ENCODE measurements at regions not wholly inside any gene's neighbourhood (a gene's known extent, or its start where the extent isn't known, plus 50 kb on each side); places are given as distances from the start of the nearest gene placed in this dataset.

GRCh38 chr18:73249030-73249429 is 381.2 kb upstream of the NETO1 start:
- no peak for DNase-seq (ENCODE audit: low read depth)
- TF ChIP-seq CTCF (IDR thresholded peaks at IDR 0.05; ENCODE audit: control insufficient read depth, insufficient read depth, low read depth, low read length, missing control alignments) = no peak
- H3K4me3 ChIP-seq (ENCODE audit: control insufficient read depth, low read depth, low read length) = no peak overlapping the region

- H3K4me3 ChIP-seq (ENCODE audit: control insufficient read depth, low read depth, low read length) = no peak overlapping the region
- TF ChIP-seq CTCF (IDR thresholded peaks at IDR 0.05; ENCODE audit: control insufficient read depth, insufficient read depth, low read depth, low read length, missing control alignments) = no peak
- DNase-seq (ENCODE audit: low read depth) = no peak
Observed at GRCh38 chr18:73246763-73247162, 379.0 kb upstream of the NETO1 start.

- no peak for TF ChIP-seq CTCF (IDR thresholded peaks at IDR 0.05; ENCODE audit: control insufficient read depth, insufficient read depth, low read depth, low read length, missing control alignments)
- H3K4me3 ChIP-seq (ENCODE audit: control insufficient read depth, low read depth, low read length) = no peak overlapping the region
- DNase-seq (ENCODE audit: low read depth) = no peak
Observed at GRCh38 chr18:73245345-73245744, 377.6 kb upstream of the NETO1 start.

- no peak for TF ChIP-seq CTCF (IDR thresholded peaks at IDR 0.05; ENCODE audit: control insufficient read depth, insufficient read depth, low read depth, low read length, missing control alignments)
- H3K4me3 ChIP-seq (ENCODE audit: control insufficient read depth, low read depth, low read length) = no peak overlapping the region
- no peak for DNase-seq (ENCODE audit: low read depth)
Observed at GRCh38 chr18:73244401-73244800, 376.6 kb upstream of the NETO1 start.

GRCh38 chr18:73240899-73241298 is 373.1 kb upstream of the NETO1 start:
- no peak for TF ChIP-seq CTCF (IDR thresholded peaks at IDR 0.05; ENCODE audit: control insufficient read depth, insufficient read depth, low read depth, low read length, missing control alignments)
- no peak for DNase-seq (ENCODE audit: low read depth)
- H3K4me3 ChIP-seq (ENCODE audit: control insufficient read depth, low read depth, low read length) = no peak overlapping the region

- peak; percentile 1 for DNase-seq (ENCODE audit: low read depth)
- TF ChIP-seq CTCF (IDR thresholded peaks at IDR 0.05; ENCODE audit: control insufficient read depth, insufficient read depth, low read depth, low read length, missing control alignments) = no peak
Observed at GRCh38 chr18:73235921-73236320, 368.1 kb upstream of the NETO1 start.

GRCh38 chr18:73235491-73235890 is 367.7 kb upstream of the NETO1 start:
- no peak overlapping the region for H3K4me3 ChIP-seq (ENCODE audit: control insufficient read depth, low read depth, low read length)
- no peak for TF ChIP-seq CTCF (IDR thresholded peaks at IDR 0.05; ENCODE audit: control insufficient read depth, insufficient read depth, low read depth, low read length, missing control alignments)
- peak; percentile 79 for DNase-seq (ENCODE audit: low read depth)

More at GRCh38 chr18:73235921-73236320, 368.1 kb upstream of the NETO1 start:
- H3K4me3 ChIP-seq (ENCODE audit: control insufficient read depth, low read depth, low read length) = no peak overlapping the region

Data from AG09309 (cell line).